ENCODE measurements at regions not wholly inside any gene's neighbourhood (a gene's known extent, or its start where the extent isn't known, plus 50 kb on each side); places are given as distances from the start of the nearest gene placed in this dataset.
A peak's percentile ranks its signal among the peaks of the same experiment; 100 is the strongest.

- no peak for TF ChIP-seq CTCF (IDR thresholded peaks at IDR 0.05)
- WGBS (ENCODE audit: insufficient coverage) = 90% methylated on average over 1 of the region's 2 CpGs
- Histone ChIP-seq H3K9ac (ENCODE audit: insufficient read depth, low read length, poor library complexity, severe bottlenecking) (no peak overlapping the region), H3K4me2 (replicated peaks; ENCODE audit: extremely low read depth, low read length, poor library complexity, severe bottlenecking) (no peak overlapping the region), H3K27ac (ENCODE audit: low read depth in 1 of 2, low read length in 2 of 2) (no peak overlapping the region), H3K79me2 (ENCODE audit: insufficient read depth, low read length) (no peaks in the 10 kb centered on the region), H3K9me3 (replicated peaks in 1 of 2; ENCODE audit: control insufficient read depth in 1 of 2, insufficient read depth in 1 of 2, low read length in 2 of 2) (peaks cover 0 to 16% of the 10 kb centered on the region in 2 donors), H2AFZ (ENCODE audit: insufficient read depth, low read depth, low read length, poor library complexity, severe bottlenecking) (no peak overlapping the region), H3K4me3 (replicated peaks in 1 of 3; ENCODE audit: low read depth in 2 of 3, low read length in 3 of 3) (no peak overlapping the region), H3K27me3 (ENCODE audit: control insufficient read depth in 2 of 2, insufficient read depth in 2 of 2, low read length in 2 of 2) (no peaks in the 10 kb centered on the region), H3K4me1 (ENCODE audit: control insufficient read depth in 1 of 2, insufficient read depth in 2 of 2, low read length in 2 of 2) (no peaks in the 10 kb centered on the region), H4K20me1 (ENCODE audit: insufficient read depth, low read length) (no peaks in the 10 kb centered on the region), H3K36me3 (replicated peaks in 1 of 2; ENCODE audit: control insufficient read depth in 1 of 2, insufficient read depth in 2 of 2, low read length in 2 of 2) (no peaks in the 10 kb centered on the region)
- Mint-ChIP-seq H3K4me3 (no peak overlapping the region), H3K9me3 (peaks cover 0 to 10% (median 7%) of the 10 kb centered on the region in 7 donors), H3K27ac (peak overlapping the region in 1 of 7 donors; percentile 13), H3K36me3 (no peaks in the 10 kb centered on the region), H3K27me3 (ENCODE audit: low read depth in 3 of 3) (peaks cover 0 to 5% (median 0%) of the 10 kb centered on the region in 3 donors), H3K4me1 (no peaks in the 10 kb centered on the region)
- no peak for DNase-seq
- intact Hi-C loops (cut with micrococcal nuclease) = no loop called here
Measured at GRCh38 chr3:155239960-155240359, 53.5 kb downstream of the STRIT1 start.

- peaks cover 0 to 10% (median 7%) of the 10 kb centered on the region in 7 donors for H3K9me3 Mint-ChIP-seq
- no peak for TF ChIP-seq CTCF (IDR thresholded peaks at IDR 0.05)
- H3K27ac ChIP-seq (ENCODE audit: low read depth in 1 of 2, low read length in 2 of 2) = no peak overlapping the region
- H3K36me3 Mint-ChIP-seq = no peaks in the 10 kb centered on the region
- no peaks in the 10 kb centered on the region for H3K79me2 ChIP-seq (ENCODE audit: insufficient read depth, low read length)
- no peak for DNase-seq
- H3K4me1 ChIP-seq (ENCODE audit: control insufficient read depth in 1 of 2, insufficient read depth in 2 of 2, low read length in 2 of 2) = no peaks in the 10 kb centered on the region
- H3K27me3 Mint-ChIP-seq (ENCODE audit: low read depth in 3 of 3) = peaks cover 0 to 5% (median 0%) of the 10 kb centered on the region in 3 donors
- H3K4me3 Mint-ChIP-seq = no peak overlapping the region
- H3K27me3 ChIP-seq (ENCODE audit: control insufficient read depth in 2 of 2, insufficient read depth in 2 of 2, low read length in 2 of 2) = no peaks in the 10 kb centered on the region
- H3K4me3 ChIP-seq (replicated peaks in 1 of 3; ENCODE audit: low read depth in 2 of 3, low read length in 3 of 3) = no peak overlapping the region
- no peak overlapping the region for H2AFZ ChIP-seq (ENCODE audit: insufficient read depth, low read depth, low read length, poor library complexity, severe bottlenecking)
- H3K4me2 ChIP-seq (replicated peaks; ENCODE audit: extremely low read depth, low read length, poor library complexity, severe bottlenecking) = no peak overlapping the region
- no peak overlapping the region for H3K27ac Mint-ChIP-seq
- no peak overlapping the region for H3K9ac ChIP-seq (ENCODE audit: insufficient read depth, low read length, poor library complexity, severe bottlenecking)
- no peaks in the 10 kb centered on the region for H4K20me1 ChIP-seq (ENCODE audit: insufficient read depth, low read length)
- no CpG with 5 or more reads among the region's 2 CpGs for WGBS (ENCODE audit: insufficient coverage)
- intact Hi-C loops (cut with micrococcal nuclease) = no loop called here
- no peaks in the 10 kb centered on the region for H3K36me3 ChIP-seq (replicated peaks in 1 of 2; ENCODE audit: control insufficient read depth in 1 of 2, insufficient read depth in 2 of 2, low read length in 2 of 2)
- peaks cover 0 to 16% of the 10 kb centered on the region in 2 donors for H3K9me3 ChIP-seq (replicated peaks in 1 of 2; ENCODE audit: control insufficient read depth in 1 of 2, insufficient read depth in 1 of 2, low read length in 2 of 2)
- no peaks in the 10 kb centered on the region for H3K4me1 Mint-ChIP-seq
Measured at GRCh38 chr3:155238845-155239244, 54.6 kb downstream of the STRIT1 start.

Measured in CD14-positive monocyte (primary cell).